ENCODE measurements at regions not wholly inside any gene's neighbourhood (a gene's known extent, or its start where the extent isn't known, plus 50 kb on each side); places are given as distances from the start of the nearest gene placed in this dataset.

DNA sequence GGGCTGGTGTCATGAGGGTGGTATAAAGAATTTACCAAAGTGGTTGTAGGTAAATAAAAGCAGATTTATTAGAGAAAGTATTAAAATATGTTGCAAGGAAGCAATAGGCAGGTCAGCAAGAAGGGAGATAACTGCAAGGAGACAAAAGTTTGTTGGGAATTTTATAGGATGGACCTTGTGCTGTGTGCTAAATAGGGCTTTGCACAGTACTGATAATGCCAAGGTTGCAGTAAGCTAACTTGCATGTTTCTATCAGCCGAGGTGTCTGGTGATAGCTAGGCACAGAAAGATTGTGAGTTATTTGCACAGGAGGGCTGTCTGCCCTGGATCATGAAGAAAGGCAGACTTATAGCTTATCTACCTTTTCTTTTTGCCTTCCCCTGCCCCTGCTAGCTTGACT, 102.5 kb upstream of the SPRED1 start:
- H3K4me3 ChIP-seq (ENCODE audit: low read depth, low read length), result no peak overlapping the region
- TF ChIP-seq POLR2A (IDR thresholded peaks at IDR 0.05; ENCODE audit: extremely low read depth, insufficient read length) (no peak), MYC (IDR thresholded peaks at IDR 0.05; ENCODE audit: low read depth, low read length) (no peak)
- TF ChIP-seq, protein P1, sequence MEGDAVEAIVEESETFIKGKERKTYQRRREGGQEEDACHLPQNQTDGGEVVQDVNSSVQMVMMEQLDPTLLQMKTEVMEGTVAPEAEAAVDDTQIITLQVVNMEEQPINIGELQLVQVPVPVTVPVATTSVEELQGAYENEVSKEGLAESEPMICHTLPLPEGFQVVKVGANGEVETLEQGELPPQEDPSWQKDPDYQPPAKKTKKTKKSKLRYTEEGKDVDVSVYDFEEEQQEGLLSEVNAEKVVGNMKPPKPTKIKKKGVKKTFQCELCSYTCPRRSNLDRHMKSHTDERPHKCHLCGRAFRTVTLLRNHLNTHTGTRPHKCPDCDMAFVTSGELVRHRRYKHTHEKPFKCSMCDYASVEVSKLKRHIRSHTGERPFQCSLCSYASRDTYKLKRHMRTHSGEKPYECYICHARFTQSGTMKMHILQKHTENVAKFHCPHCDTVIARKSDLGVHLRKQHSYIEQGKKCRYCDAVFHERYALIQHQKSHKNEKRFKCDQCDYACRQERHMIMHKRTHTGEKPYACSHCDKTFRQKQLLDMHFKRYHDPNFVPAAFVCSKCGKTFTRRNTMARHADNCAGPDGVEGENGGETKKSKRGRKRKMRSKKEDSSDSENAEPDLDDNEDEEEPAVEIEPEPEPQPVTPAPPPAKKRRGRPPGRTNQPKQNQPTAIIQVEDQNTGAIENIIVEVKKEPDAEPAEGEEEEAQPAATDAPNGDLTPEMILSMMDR (IDR thresholded peaks at IDR 0.05; ENCODE audit: low read depth, low read length), result no peak
- TF ChIP-seq, protein P2, sequence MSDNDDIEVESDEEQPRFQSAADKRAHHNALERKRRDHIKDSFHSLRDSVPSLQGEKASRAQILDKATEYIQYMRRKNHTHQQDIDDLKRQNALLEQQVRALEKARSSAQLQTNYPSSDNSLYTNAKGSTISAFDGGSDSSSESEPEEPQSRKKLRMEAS (IDR thresholded peaks at IDR 0.05; ENCODE audit: low read depth, low read length), result no peak
- no peak for DNase-seq (ENCODE audit: low read depth)

DNA sequence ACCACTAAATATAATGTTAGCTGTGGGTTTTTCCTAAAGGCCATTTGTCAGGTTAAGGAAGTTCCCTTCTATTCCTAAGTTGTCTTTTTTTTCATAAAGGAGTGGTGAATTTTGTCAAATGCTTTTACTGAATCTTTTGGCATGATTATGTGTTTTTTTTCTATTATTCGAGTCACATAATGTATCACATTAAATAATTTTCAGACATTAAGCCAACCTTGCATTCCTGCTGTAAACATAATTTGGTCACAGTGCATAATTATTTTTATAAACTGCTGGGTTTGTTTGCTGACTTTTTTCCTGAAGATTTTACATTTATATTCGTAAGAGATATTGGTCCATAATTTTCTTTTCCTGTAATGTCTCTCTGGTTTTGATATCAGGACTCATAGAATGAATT, 101.8 kb upstream of the SPRED1 start:
- no peak for DNase-seq (ENCODE audit: low read depth)
- H3K4me3 ChIP-seq (ENCODE audit: low read depth, low read length), result no peak overlapping the region
- TF ChIP-seq, protein P2 (IDR thresholded peaks at IDR 0.05; ENCODE audit: low read depth, low read length), result no peak
- no peak for TF ChIP-seq POLR2A (IDR thresholded peaks at IDR 0.05; ENCODE audit: extremely low read depth, insufficient read length)
- TF ChIP-seq MYC (IDR thresholded peaks at IDR 0.05; ENCODE audit: low read depth, low read length), result no peak
- TF ChIP-seq, protein P1 (IDR thresholded peaks at IDR 0.05; ENCODE audit: low read depth, low read length), result no peak

DNA sequence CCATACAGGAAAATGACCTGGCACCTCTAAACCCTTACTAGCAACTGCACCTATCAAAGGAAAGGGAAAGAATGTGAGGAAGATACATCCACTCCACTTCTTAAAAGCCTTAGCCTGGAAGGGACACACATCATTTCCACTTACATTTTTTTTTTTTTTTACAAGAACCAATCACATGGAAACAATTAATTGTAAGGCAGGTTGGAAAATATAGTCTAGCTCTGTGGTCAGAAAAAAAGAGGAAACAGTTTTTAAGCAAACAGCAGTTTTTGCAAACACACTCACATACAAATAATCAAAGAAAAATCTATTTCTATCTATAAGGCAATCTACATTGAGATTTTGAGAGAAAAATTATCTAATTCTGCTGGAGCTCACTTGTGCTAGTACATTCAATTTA, 98.9 kb upstream of the SPRED1 start:
- no peak for TF ChIP-seq POLR2A (IDR thresholded peaks at IDR 0.05; ENCODE audit: extremely low read depth, insufficient read length)
- TF ChIP-seq, protein P2 (IDR thresholded peaks at IDR 0.05; ENCODE audit: low read depth, low read length), result no peak
- no peak for TF ChIP-seq MYC (IDR thresholded peaks at IDR 0.05; ENCODE audit: low read depth, low read length)
- TF ChIP-seq, protein P1 (IDR thresholded peaks at IDR 0.05; ENCODE audit: low read depth, low read length), result no peak
- DNase-seq (ENCODE audit: low read depth), result no peak

DNA sequence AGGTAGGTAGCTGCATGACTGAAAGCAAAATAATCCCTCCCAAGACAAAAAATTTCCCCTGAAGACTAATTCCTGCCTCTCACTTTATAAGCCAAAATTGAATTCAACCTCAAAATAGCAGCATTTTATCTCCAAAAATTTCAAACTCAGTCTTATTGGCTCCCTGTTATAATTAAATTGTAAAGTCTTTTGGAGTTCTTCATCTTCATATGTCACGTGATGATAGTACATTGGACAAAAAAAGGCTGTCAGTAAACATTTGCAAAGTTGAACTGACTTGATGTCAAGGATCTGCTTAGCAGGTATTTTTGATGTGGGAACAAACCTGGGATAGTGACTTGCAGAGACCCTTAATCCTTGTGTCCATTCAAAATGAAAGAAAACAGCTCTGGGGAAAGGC, 98.4 kb upstream of the SPRED1 start:
- H3K4me3 ChIP-seq (ENCODE audit: low read depth, low read length), result no peak overlapping the region
- TF ChIP-seq POLR2A (IDR thresholded peaks at IDR 0.05; ENCODE audit: extremely low read depth, insufficient read length) (no peak), MYC (IDR thresholded peaks at IDR 0.05; ENCODE audit: low read depth, low read length) (no peak)
- TF ChIP-seq, protein P1 (IDR thresholded peaks at IDR 0.05; ENCODE audit: low read depth, low read length), result no peak
- TF ChIP-seq, protein P2 (IDR thresholded peaks at IDR 0.05; ENCODE audit: low read depth, low read length), result no peak
- DNase-seq (ENCODE audit: low read depth), result no peak

More for the DNA sequence above, 98.9 kb upstream of the SPRED1 start:
- no peak overlapping the region for H3K4me3 ChIP-seq (ENCODE audit: low read depth, low read length)

DNA sequence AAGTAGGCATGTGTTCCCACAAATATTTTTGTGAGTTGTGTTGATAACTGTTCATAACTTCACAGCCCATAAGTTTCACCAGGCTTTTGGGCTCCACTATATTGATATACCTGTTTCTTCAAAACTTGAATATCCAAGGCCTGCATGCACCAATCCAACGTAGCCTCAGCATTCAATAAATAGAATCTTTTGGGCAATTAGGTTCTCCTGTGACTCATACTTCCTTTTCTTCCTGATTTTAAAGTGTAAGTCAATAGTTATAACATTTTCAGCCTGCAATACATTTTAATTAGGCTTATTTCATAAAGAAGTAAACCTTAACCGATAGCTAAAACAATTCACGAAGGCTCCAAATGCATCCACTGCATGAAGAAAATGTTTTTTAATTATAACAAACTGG, 97.8 kb upstream of the SPRED1 start:
- H3K4me3 ChIP-seq (ENCODE audit: low read depth, low read length), result no peak overlapping the region
- TF ChIP-seq, protein P1 (IDR thresholded peaks at IDR 0.05; ENCODE audit: low read depth, low read length), result no peak
- TF ChIP-seq POLR2A (IDR thresholded peaks at IDR 0.05; ENCODE audit: extremely low read depth, insufficient read length) (no peak), MYC (IDR thresholded peaks at IDR 0.05; ENCODE audit: low read depth, low read length) (no peak)
- TF ChIP-seq, protein P2 (IDR thresholded peaks at IDR 0.05; ENCODE audit: low read depth, low read length), result no peak
- DNase-seq (ENCODE audit: low read depth), result no peak

DNA sequence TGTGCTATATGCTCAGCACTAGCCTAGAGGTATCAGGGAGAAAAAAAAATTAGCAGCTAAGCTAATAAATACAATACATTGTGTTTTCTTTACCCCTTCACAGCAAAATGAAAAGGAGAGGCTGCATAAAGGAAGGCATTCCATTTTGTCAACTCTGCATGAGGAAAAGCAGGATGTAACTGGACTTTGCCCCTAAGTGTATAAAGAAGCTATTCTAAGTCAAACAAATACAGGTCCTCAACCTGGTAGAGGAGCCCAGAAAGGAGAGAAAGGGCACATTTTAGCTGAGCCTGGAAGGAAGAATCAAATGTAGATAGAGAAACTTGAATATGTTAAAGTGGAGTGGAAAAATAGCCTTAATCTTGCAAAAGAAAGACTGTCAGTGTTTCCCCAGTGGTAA, 89.0 kb upstream of the SPRED1 start:
- TF ChIP-seq MYC (IDR thresholded peaks at IDR 0.05; ENCODE audit: low read depth, low read length), result no peak
- TF ChIP-seq, protein P2 (IDR thresholded peaks at IDR 0.05; ENCODE audit: low read depth, low read length), result no peak
- TF ChIP-seq, protein P1 (IDR thresholded peaks at IDR 0.05; ENCODE audit: low read depth, low read length), result no peak
- TF ChIP-seq POLR2A (IDR thresholded peaks at IDR 0.05; ENCODE audit: extremely low read depth, insufficient read length), result no peak
- H3K4me3 ChIP-seq (ENCODE audit: low read depth, low read length), result no peak overlapping the region

More for the DNA sequence above, 89.0 kb upstream of the SPRED1 start:
- no peak for DNase-seq (ENCODE audit: low read depth)

Data from NB4 (cell line).